ENCODE measurements at regions not wholly inside any gene's neighbourhood (a gene's known extent, or its start where the extent isn't known, plus 50 kb on each side); places are given as distances from the start of the nearest gene placed in this dataset.

GRCh38 chr10:81021428-81022129 is 483.9 kb downstream of the SH2D4B start:
- no peak for DNase-seq (ENCODE audit: low spot score)

DNA sequence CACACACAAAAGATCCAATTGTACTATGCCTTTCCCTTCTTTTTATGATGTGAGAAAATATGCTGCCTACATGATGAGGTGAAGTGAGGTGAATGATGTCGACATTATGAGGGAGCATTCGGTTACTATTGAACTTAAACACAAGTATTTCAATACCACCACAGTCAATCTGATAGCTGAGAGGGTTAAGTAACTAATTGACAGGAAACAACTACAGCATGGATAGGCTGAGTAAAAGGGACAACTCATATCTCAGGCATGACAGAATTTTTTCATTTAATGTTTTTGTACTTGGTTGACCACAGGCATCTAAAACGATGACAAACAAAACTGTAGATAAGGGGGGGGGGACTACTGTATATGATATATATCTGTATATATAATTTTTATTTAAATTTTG is 488.9 kb downstream of the SH2D4B start:
- no peak for DNase-seq (ENCODE audit: low spot score)

- DNase-seq (ENCODE audit: low spot score) = no peak
Observed at GRCh38 chr10:81027223-81027622, 489.5 kb downstream of the SH2D4B start.

GRCh38 chr10:81027706-81028105 is 490.0 kb downstream of the SH2D4B start:
- DNase-seq (ENCODE audit: low spot score) = no peak

DNA sequence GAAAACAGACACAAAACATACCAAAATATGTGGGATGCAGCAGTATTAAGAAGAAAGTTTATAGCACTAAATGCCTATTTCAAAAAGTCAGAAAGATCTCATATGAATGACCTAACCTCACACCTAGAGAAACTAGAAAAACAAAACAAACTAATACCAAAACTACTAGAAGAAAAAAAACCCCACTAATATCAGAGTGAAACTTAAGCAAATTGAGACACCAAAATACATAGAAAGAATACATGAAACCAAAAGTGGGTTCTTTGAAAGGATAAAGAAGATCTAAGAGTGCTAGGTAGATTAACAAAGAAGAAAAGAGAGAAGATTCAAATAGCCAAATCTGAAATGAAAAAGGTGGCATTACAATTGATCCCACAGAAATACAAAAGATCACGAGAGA is 494.1 kb downstream of the SH2D4B start:
- no peak for DNase-seq (ENCODE audit: low spot score)

GRCh38 chr10:81034383-81034782 is 496.7 kb downstream of the SH2D4B start:
- DNase-seq (ENCODE audit: low spot score) = no peak

DNA sequence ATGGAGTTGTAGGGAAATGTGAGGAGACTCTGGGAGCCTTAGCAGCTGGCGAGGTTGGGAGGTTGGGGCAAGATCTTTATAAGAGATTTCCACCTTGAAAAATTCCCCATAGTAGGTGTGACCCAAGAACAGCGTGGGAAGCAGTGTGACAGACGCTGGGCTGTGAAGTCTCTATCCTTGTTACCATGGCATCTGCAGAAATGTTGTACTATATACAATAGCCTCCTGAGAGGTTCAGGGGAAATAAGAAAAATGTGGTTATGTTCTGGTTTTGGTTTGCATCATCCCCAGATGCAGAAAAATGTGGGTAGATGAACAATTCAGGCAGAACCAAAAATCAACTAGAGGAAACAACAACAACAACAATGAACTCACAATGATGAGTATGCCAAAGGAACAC is 498.6 kb downstream of the SH2D4B start:
- no peak for DNase-seq (ENCODE audit: low spot score)

DNA sequence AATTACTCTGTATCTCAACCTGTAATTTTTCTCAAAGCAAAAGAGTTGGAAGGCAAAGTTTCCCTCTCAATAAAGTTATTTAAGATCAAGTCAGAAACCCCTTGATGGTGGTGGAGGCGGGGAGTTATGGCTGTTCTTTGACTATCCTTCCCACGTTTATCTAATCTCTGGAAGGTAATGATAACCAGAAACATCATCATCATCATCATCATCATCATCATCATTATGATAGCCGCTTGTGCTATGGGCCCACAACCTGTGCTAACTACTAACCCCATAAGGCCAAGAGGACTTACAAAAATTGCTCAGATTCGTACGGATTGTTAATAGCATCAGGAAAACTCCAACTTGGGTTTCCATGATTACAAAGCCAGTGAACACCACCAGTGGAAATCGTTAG is 502.3 kb downstream of the SH2D4B start:
- DNase-seq (ENCODE audit: low spot score) = no peak

GRCh38 chr10:81040940-81041339 is 503.2 kb downstream of the SH2D4B start:
- DNase-seq (ENCODE audit: low spot score) = no peak

DNA sequence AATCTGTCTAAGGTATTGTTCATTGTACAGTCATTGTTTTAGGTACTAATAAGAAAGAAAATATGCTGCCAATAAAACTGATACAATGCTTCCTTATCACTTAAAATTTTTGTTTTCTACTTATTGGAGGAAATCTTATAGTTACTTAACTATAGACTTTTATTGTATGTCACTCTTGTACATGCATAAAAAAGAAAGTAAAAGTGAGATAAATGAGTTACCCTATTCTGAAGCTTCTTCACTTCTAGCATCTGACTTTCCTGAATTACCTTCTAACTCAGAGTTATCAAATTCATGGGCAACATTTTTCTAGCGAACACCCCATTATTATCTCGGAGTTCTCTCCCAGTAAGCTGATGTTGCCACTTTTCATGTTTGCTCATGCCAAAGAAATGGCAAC is 504.9 kb downstream of the SH2D4B start:
- no peak for DNase-seq (ENCODE audit: low spot score)

- DNase-seq (ENCODE audit: low spot score) = no peak
Observed at GRCh38 chr10:81065474-81065873, 527.8 kb downstream of the SH2D4B start.

DNA sequence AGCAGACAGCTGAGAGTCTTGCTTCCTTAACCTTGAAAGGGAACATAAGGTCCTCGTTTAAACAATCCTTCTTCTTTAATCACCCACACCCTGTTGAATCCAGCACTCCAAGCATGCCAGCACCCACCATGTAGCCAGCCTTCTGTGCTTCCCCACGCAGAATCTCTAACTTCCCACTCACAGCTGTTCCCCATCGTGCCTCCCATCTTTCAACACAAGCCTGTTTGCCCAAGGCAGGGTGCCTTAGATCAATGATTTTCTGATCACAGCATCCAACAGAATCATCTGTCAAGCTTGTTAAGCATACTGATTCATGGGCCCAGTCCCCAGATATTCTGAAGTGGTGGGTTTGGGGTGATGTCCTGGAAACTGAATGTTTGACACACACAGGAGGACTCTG is 530.8 kb downstream of the SH2D4B start:
- no peak for DNase-seq (ENCODE audit: low spot score)

DNA sequence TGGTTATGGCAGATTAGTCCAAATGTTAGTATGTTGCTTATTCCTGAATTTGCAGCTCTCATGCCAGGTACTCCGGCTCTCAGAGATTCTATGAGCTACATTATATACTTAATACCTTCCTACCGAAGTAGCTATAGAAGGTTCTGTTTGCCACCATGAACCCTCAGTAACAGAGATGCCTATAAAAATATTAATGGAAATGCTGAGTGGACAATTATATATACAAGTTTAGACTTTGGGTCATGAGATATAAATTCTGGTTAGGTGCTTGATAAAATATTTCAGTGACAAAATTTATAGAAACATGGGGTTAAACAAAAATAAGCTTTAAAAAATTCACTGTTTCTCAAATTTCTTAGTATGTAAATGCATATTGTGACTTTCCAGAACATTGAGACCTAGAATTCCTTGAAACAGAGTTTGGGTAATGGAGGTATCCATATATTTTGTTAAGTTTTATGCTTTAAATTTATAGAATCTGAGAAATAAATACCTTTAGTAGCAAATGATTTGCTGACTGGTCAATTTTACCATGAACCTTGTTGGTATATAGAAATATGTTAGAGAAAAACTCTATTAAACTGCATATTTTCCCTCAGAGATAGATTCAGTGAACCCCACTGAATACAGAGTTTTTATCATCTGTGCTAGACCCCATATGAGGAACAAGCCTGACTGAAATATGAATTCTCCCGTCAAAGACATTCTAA is 533.5 kb downstream of the SH2D4B start:
- no peak for DNase-seq (ENCODE audit: low spot score)

DNA sequence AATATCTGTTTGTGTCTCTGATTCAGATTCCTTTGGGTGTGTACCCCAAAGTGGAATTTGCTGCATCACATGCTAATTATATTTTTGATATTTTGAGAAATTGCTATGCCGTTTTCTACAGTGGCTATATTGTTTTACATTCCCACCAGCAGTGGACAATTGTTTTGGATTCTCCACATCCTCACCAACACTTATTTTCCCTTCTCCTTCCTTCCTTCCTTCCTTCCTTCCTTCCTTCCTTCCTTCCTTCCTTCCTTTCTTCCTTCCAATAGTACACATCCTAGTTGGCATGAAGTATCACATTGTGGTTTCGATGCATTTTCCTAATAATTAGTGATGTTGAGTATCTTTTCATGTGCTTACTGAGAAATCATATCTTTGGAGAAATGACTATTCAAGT is 535.5 kb downstream of the SH2D4B start:
- DNase-seq (ENCODE audit: low spot score) = no peak

DNA sequence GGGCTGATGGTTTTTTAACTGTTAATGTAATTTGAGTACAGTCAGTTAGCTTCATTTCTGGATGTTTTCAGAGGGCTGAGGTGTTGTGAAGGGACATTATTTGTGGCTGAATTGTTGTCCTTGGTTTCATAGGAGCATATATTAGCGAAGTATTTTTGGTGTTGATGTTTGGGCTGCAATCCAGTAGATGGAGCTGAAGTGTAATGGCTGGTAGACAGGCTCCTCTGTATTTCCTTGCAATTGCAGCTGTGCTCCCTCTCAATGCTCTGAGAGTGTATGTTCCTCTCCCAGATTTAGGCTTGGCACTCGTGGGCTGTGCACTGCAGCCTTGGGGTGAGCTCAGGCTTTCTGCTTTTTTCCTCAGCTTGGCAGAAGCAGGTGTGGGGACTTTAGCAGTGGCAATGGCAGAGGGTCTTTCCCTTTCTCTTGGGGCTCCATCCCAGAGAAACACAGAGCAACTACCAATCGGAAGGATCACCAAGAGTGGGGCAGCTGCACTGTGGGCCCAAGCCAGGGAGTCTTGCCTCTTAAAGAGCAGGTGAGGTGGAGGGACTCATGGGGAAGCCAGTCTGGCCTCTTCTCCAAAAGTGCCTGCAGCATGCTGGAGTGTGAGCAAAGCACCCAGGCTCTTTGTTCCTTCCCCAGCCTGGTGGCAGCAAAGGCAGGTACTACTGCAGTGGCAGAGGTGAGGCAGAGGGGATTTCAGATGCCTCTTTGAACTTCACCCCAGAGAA is 544.4 kb downstream of the SH2D4B start:
- no peak for DNase-seq (ENCODE audit: low spot score)

GRCh38 chr10:81082621-81083376 is 545.1 kb downstream of the SH2D4B start:
- no peak for DNase-seq (ENCODE audit: low spot score)

DNA sequence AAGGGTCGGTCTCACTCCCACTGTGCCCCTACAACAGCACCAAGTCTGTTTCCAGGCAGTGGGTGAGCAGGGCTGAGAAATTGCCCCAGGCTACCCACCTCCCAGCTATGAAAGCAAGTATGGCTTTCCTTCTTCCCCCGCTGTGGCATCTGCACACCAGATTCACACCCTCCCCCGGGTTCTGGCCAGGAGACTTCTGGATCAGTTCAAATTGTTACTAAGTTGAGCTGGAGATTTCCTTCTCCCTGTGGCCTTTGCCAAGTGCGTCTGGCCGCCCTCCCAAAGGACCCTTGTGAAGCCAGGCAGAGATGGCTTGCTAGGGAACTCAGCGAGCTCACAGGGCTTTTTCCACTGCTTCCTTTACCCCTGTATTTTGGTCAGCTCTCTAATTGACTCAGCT is 555.4 kb downstream of the SH2D4B start:
- no peak for DNase-seq (ENCODE audit: low spot score)

- DNase-seq (ENCODE audit: low spot score) = no peak
Observed at GRCh38 chr10:81095238-81095637, 557.5 kb downstream of the SH2D4B start.

DNA sequence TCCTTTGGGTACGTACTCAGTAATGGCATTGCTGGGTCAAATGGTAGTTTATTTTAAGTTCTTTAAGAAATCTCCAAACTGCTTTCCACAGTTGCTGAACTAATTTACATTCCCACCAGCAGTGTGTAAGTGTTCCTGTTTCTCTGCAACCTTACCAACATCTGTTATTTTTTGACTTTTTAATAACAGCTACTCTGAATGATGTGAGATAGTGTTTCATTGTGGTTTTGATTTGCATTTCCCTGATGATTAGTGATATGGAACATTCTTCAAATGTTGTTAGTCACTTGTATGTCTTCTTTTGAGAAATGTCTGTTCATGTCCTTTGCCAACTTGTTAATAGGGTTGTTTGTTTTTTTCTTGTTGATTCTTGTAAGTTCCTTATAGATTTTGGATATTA is 558.9 kb downstream of the SH2D4B start:
- no peak for DNase-seq (ENCODE audit: low spot score)

GRCh38 chr10:81101062-81101461 is 563.4 kb downstream of the SH2D4B start:
- DNase-seq (ENCODE audit: low spot score) = no peak

DNA sequence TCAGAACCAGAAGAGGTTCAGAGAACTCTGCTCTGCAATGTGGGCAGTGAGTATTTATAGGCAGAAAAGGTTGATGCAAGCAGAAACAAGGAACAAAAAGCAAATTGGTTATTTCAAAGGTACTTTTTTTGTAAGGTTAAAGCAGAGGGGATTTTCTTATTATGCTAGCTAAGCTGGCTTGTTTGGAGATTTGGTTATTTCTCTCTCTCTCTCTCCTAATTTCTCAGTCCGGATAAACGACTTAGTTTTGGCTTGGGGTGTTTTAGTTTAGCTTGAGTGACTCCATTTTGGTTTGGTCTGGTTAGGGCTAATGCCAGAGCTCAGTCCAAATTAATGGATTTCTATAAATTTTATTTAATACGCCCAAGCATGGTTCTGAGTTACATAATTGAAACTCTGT is 566.8 kb downstream of the SH2D4B start:
- DNase-seq (ENCODE audit: low spot score) = no peak

GRCh38 chr10:81108516-81109199 is 571.0 kb downstream of the SH2D4B start:
- no peak for DNase-seq (ENCODE audit: low spot score)
